SK-N-SH (cell line): ENCODE measurements at regions not wholly inside any gene's neighbourhood (a gene's known extent, or its start where the extent isn't known, plus 50 kb on each side); places are given as distances from the start of the nearest gene placed in this dataset.

ENCODE experiments used
- CTCF ChIP-seq: fragments of 200-600 bp; sonication (generic); IDR thresholded peaks from 2 replicates; pipeline ENCODE4 v1.6.1; 2017; ENCODE audit warnings: antibody characterized with exemption, mild to moderate bottlenecking, moderate library complexity
- ELF1 ChIP-seq: IDR thresholded peaks from 2 replicates; pipeline ENCODE4 v1.4.0; 2012
- GATA2 ChIP-seq: sonication (generic); formaldehyde crosslinking; IDR thresholded peaks from 2 replicates; pipeline ENCODE4 v1.5.0; 2020; ENCODE audit warnings: mild to moderate bottlenecking, missing genetic modification reagents
- JUND ChIP-seq: IDR thresholded peaks from 2 replicates; pipeline ENCODE4 v1.4.0; 2012
- POLR2AphosphoS5 ChIP-seq: IDR thresholded peaks from 2 replicates; pipeline ENCODE4 v1.6.1; 2012; ENCODE audit warnings: low read depth, low read length
- RAD21 ChIP-seq: IDR thresholded peaks from 2 replicates; pipeline ENCODE4 v1.6.1; 2012; ENCODE audit warnings: mild to moderate bottlenecking, low read length
- RCOR1 ChIP-seq: fragments of 150-350 bp; IDR thresholded peaks from 2 replicates; pipeline ENCODE4 v1.6.1; 2017; ENCODE audit warnings: antibody characterized with exemption, low read length
- RFX5 ChIP-seq: IDR thresholded peaks from 2 replicates; pipeline ENCODE4 v1.6.1; 2012; ENCODE audit warnings: mild to moderate bottlenecking, improper control_type of control experiment, low read length
- YY1 ChIP-seq: IDR thresholded peaks from 2 replicates; pipeline ENCODE4 v1.4.0; 2012; ENCODE audit warnings: low read depth, mild to moderate bottlenecking
- TF ChIP-seq, protein P1 (sequence below): IDR thresholded peaks from 2 replicates; pipeline ENCODE4 v1.4.0; 2012; ENCODE audit warnings: low read depth, borderline replicate concordance
- TF ChIP-seq, protein P2 (sequence below): IDR thresholded peaks from 2 replicates; pipeline ENCODE4 v1.6.1; 2012; ENCODE audit warnings: mild to moderate bottlenecking, low read depth, low read length, moderate library complexity
- TF ChIP-seq, protein P3 (sequence below): fragments of 150-350 bp; IDR thresholded peaks from 2 replicates; pipeline ENCODE4 v1.6.1; 2016; ENCODE audit warnings: mild to moderate bottlenecking, low read depth, low read length

- TF ChIP-seq CTCF (no peak), YY1 (no peak), RAD21 (no peak), JUND (no peak), ELF1 (no peak), RCOR1 (no peak), RFX5 (no peak), POLR2AphosphoS5 (no peak), GATA2 (no peak)
- TF ChIP-seq, protein P1, sequence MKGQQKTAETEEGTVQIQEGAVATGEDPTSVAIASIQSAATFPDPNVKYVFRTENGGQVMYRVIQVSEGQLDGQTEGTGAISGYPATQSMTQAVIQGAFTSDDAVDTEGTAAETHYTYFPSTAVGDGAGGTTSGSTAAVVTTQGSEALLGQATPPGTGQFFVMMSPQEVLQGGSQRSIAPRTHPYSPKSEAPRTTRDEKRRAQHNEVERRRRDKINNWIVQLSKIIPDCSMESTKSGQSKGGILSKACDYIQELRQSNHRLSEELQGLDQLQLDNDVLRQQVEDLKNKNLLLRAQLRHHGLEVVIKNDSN: no peak
- TF ChIP-seq, protein P2, sequence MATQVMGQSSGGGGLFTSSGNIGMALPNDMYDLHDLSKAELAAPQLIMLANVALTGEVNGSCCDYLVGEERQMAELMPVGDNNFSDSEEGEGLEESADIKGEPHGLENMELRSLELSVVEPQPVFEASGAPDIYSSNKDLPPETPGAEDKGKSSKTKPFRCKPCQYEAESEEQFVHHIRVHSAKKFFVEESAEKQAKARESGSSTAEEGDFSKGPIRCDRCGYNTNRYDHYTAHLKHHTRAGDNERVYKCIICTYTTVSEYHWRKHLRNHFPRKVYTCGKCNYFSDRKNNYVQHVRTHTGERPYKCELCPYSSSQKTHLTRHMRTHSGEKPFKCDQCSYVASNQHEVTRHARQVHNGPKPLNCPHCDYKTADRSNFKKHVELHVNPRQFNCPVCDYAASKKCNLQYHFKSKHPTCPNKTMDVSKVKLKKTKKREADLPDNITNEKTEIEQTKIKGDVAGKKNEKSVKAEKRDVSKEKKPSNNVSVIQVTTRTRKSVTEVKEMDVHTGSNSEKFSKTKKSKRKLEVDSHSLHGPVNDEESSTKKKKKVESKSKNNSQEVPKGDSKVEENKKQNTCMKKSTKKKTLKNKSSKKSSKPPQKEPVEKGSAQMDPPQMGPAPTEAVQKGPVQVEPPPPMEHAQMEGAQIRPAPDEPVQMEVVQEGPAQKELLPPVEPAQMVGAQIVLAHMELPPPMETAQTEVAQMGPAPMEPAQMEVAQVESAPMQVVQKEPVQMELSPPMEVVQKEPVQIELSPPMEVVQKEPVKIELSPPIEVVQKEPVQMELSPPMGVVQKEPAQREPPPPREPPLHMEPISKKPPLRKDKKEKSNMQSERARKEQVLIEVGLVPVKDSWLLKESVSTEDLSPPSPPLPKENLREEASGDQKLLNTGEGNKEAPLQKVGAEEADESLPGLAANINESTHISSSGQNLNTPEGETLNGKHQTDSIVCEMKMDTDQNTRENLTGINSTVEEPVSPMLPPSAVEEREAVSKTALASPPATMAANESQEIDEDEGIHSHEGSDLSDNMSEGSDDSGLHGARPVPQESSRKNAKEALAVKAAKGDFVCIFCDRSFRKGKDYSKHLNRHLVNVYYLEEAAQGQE: no peak
- TF ChIP-seq, protein P3, sequence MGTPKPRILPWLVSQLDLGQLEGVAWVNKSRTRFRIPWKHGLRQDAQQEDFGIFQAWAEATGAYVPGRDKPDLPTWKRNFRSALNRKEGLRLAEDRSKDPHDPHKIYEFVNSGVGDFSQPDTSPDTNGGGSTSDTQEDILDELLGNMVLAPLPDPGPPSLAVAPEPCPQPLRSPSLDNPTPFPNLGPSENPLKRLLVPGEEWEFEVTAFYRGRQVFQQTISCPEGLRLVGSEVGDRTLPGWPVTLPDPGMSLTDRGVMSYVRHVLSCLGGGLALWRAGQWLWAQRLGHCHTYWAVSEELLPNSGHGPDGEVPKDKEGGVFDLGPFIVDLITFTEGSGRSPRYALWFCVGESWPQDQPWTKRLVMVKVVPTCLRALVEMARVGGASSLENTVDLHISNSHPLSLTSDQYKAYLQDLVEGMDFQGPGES: no peak
Observed at GRCh38 chr5:171588046-171588445, 168.6 kb downstream of the FGF18 start.
